Transverse colon (tissue), 4 donors: ENCODE measurements at regions not wholly inside any gene's neighbourhood (a gene's known extent, or its start where the extent isn't known, plus 50 kb on each side); places are given as distances from the start of the nearest gene placed in this dataset.
A peak's percentile ranks its signal among the peaks of the same experiment; 100 is the strongest.

ENCODE experiments used
- DNase-seq: peaks from one replicate; pipeline ENCODE4 v3.0.0-alpha.2; 2019
- H3K27ac ChIP-seq, 4 donors: fragments of 200-600 bp; sonication (generic); 2 replicates each; pipeline ENCODE4 v1.5.1; 2016 to 2018; ENCODE audit warnings: inconsistent platforms in 4 of 4
- H3K27me3 ChIP-seq: fragments of 200-600 bp; sonication (generic); 2 replicates; pipeline ENCODE4 v1.5.1; 2017; ENCODE audit warnings: inconsistent platforms
- H3K36me3 ChIP-seq, 4 donors: fragments of 200-600 bp; sonication (generic); 2 replicates each; pipeline ENCODE4 v1.5.1; 2017 to 2019; ENCODE audit warnings: inconsistent platforms in 4 of 4
- H3K4me1 ChIP-seq, 4 donors: fragments of 200-600 bp; sonication (generic); 2 replicates each; pipeline ENCODE4 v1.5.1; 2017 to 2020; ENCODE audit warnings: inconsistent platforms in 4 of 4
- H3K4me3 ChIP-seq, 4 donors: fragments of 200-600 bp; sonication (generic); 1 replicate in 1 of 4; 2 replicates in 3 of 4; pipeline versions ENCODE4 v1.5.1 to v1.6.1; 2017 to 2019; ENCODE audit warnings: inconsistent platforms in 4 of 4
- H3K9me3 ChIP-seq, 2 donors: fragments of 200-600 bp; sonication (generic); 2 replicates each; pipeline ENCODE4 v1.5.1; 2017 to 2019; ENCODE audit warnings: inconsistent platforms in 2 of 2
- CTCF ChIP-seq, 5 experiments: fragments of 200-600 bp in 3 of 5; fragments of 450-650 bp in 2 of 5; sonication (generic) in 3 of 5; IDR thresholded peaks; 1 replicate in 2 of 5; 2 replicates in 3 of 5; pipeline ENCODE4 v1.5.1; 2016 to 2017; ENCODE audit warnings: antibody characterized with exemption in 5 of 5, inconsistent platforms in 3 of 5, mild to moderate bottlenecking in 2 of 5, moderate library complexity in 1 of 5
- EP300 ChIP-seq: sonication (generic); formaldehyde crosslinking; IDR thresholded peaks from one replicate; pipeline ENCODE4 v1.6.1; 2017; ENCODE audit warnings: antibody characterized with exemption, low read depth
- POLR2A ChIP-seq: fragments of 450-650 bp; IDR thresholded peaks from one replicate; pipeline ENCODE4 v1.6.1; 2016; ENCODE audit warnings: antibody characterized with exemption, mild to moderate bottlenecking, moderate library complexity
- POLR2AphosphoS5 ChIP-seq, 3 donors: sonication (generic); formaldehyde crosslinking; IDR thresholded peaks; one replicate each; pipeline ENCODE4 v1.6.1; 2016; ENCODE audit warnings: antibody characterized with exemption in 3 of 3
- WGBS, 2 donors: methylation state at CpG; one replicate each; pipeline ENCODE4 v1.1.5; 2018; ENCODE audit warnings: low coverage in 1 of 2; 5-methylcytosine and 5-hydroxymethylcytosine counted together
- in situ Hi-C, 4 donors: fragments of 200-750 bp; cut with MboI; loops; one replicate each; pipeline versions ENCODE4 v1.15.0 to v1.15.1; 2017; ENCODE audit warnings: low sequenced_read_pairs in 3 of 4, low pct_ligation_motif_present in 1 of 4, low pct_unique_long_range_greater_than_20kb in 1 of 4
- intact Hi-C: fragments of 100-400 bp; cut with DNase I; formaldehyde crosslinking; loops from one replicate; pipeline ENCODE4 v1.15.1; 2023; ENCODE audit warnings: low total_unique reads

- Histone ChIP-seq H3K27ac (peak overlapping the region; percentile 59 to 70 (median 65)), H3K4me3 (no peak overlapping the region), H3K9me3 (no peaks in the 10 kb centered on the region), H3K27me3 (no peaks in the 10 kb centered on the region), H3K4me1 (peaks cover 0 to 16% (median 3%) of the 10 kb centered on the region in 4 donors), H3K36me3 (no peaks in the 10 kb centered on the region)
- DNase-seq, result peak; percentile 23
- 60 to 71% methylated on average over 7 to 8 of the region's 8 CpGs for WGBS, 2 donors
- TF ChIP-seq POLR2A (no peak), POLR2AphosphoS5 (IDR thresholded peaks at IDR 0.05) (peak in 1 of 3 donors; percentile 76)
- intact Hi-C loops (no loop called here), in situ Hi-C loops (no loop called here)
Measured at GRCh38 chr10:10824591-10825148, 193.0 kb upstream of the CELF2 start.

GRCh38 chr10:10826125-10826524, 191.5 kb upstream of the CELF2 start:
- Histone ChIP-seq H3K4me3 (no peak overlapping the region), H3K4me1 (peaks cover 0 to 16% (median 3%) of the 10 kb centered on the region in 4 donors), H3K27me3 (no peaks in the 10 kb centered on the region), H3K36me3 (no peaks in the 10 kb centered on the region), H3K9me3 (no peaks in the 10 kb centered on the region), H3K27ac (peak overlapping the region in 2 of 4 donors; percentile 62 to 70)
- intact Hi-C loops, result no loop called here
- in situ Hi-C loops, result no loop called here
- 58 to 78% methylated on average over 1 of the region's 1 CpG for WGBS, 2 donors
- DNase-seq, result no peak
- TF ChIP-seq CTCF (IDR thresholded peaks at IDR 0.05) (no peak), POLR2A (no peak), POLR2AphosphoS5 (IDR thresholded peaks at IDR 0.05) (no peak), EP300 (no peak)

GRCh38 chr10:10828623-10829022, 189.0 kb upstream of the CELF2 start:
- in situ Hi-C loops (no loop called here), intact Hi-C loops (no loop called here)
- Histone ChIP-seq H3K4me1 (peaks cover 0 to 13% (median 0%) of the 10 kb centered on the region in 4 donors), H3K36me3 (no peaks in the 10 kb centered on the region), H3K27me3 (no peaks in the 10 kb centered on the region), H3K27ac (peak overlapping the region in 1 of 4 donors; percentile 72), H3K9me3 (no peaks in the 10 kb centered on the region), H3K4me3 (no peak overlapping the region)
- no peak for TF ChIP-seq EP300
- no peak for DNase-seq

GRCh38 chr10:10829576-10829975, 188.1 kb upstream of the CELF2 start:
- no peak overlapping the region for H3K4me3 ChIP-seq
- H3K9me3 ChIP-seq, result no peaks in the 10 kb centered on the region
- intact Hi-C loops (no loop called here), in situ Hi-C loops (no loop called here)
- no peak for DNase-seq
- TF ChIP-seq EP300 (no peak), POLR2AphosphoS5 (IDR thresholded peaks at IDR 0.05) (no peak), CTCF (IDR thresholded peaks at IDR 0.05) (no peak), POLR2A (no peak)
- peaks cover 0 to 7% (median 0%) of the 10 kb centered on the region in 4 donors for H3K4me1 ChIP-seq
- 63% methylated on average over 2 of the region's 2 CpGs; no CpG with 5 or more reads in 1 of the 2 donors for WGBS, 2 donors
- peak overlapping the region; percentile 34 to 72 (median 52) for H3K27ac ChIP-seq
- H3K27me3 ChIP-seq, result no peaks in the 10 kb centered on the region
- H3K36me3 ChIP-seq, result no peaks in the 10 kb centered on the region

DNA sequence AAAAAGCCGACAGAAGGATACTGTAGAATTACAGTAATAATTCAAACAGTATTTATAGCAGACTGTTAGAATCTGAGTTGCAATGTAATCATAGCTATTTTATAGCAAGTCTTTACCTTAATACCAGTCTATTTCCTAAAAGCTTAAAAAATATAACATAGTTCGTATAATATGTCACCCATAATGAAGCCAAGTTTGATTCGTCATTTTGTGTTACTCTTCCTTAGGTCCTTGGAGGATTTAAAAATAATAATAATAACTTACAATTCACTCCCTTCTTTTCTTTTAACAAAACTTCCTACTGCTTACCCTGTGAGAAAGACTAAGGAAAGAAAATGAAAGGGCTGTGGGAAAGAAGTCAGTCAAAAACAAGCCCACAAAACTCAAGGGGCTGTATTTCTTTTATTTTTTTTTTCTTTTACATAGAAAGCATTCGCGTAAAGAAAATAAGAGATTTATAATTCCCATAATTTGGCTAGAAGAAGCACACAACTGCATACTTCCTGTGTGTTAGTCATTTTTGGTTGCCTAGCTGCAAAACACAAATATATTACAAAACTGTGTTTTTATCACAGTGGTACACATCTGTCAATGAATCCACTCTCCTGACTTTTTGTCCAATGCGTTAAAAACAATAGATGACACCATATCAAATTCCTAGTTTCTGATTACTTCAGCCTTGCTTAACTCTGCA, 187.2 kb upstream of the CELF2 start:
- Histone ChIP-seq H3K4me1 (peaks cover 0 to 2% (median 0%) of the 10 kb centered on the region in 4 donors), H3K4me3 (no peak overlapping the region), H3K27ac (peak overlapping the region; percentile 43 to 72 (median 63)), H3K9me3 (no peaks in the 10 kb centered on the region), H3K36me3 (no peaks in the 10 kb centered on the region), H3K27me3 (no peaks in the 10 kb centered on the region)
- DNase-seq, result no peak
- TF ChIP-seq POLR2AphosphoS5 (IDR thresholded peaks at IDR 0.05), result peak in 1 of 3 donors; percentile 6
- TF ChIP-seq POLR2A, result no peak
- in situ Hi-C loops, result no loop called here
- WGBS, 2 donors, result 61 to 65% methylated on average over 6 of the region's 6 CpGs
- intact Hi-C loops, result no loop called here
